GM21447 (cell line): ENCODE measurements at regions not wholly inside any gene's neighbourhood (a gene's known extent, or its start where the extent isn't known, plus 50 kb on each side); places are given as distances from the start of the nearest gene placed in this dataset.
"Not testable (repeated sequence)": the region's sequence is repeated elsewhere in the genome, so short reads cannot be mapped to it uniquely, and the experiment has no call there.

Source experiments
- ATAC-seq: cut with Tn5 transposase; IDR thresholded peaks from one replicate; pipeline ENCODE4 v1.9.1; 2021; ENCODE audit not compliant: unreplicated experiment

DNA sequence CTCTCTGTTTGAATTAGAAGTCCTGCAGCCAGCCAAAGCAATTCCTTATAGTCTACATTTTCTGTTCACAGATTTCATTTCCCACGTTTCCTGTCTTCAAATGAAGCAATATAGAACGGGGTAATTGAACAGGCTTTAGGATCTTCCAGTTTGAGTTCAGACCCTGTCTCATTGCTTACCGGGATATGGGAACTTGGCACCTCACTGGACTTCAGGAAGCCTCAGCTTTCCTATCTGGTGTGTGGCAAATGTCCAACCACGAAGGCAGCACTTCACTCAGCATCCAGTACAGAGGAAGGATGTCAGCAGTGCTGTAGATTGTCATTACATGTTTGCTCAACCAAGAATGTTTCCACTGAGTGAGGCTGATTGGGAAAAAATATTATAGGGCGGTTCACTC, 271.1 kb upstream of the ZFP42 start:
- no peak for ATAC-seq

DNA sequence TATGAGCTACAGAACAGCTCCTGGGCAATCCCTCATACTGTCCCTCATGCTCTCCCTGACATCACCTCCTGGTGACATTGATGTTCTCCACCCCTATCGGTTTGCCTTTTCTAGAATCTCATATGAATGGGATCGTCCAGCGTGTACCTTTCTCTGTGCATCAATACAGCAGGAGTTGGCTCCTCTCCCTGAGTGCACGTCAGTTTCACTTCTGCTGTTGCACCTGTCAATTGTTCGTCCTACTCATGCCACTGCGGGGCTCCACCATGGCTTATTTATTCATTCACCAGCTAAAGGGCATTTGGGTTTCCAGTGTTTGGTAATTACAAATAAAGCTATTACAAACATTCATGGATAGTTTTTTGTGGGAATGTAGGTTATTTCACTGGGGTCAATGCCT, 269.1 kb upstream of the ZFP42 start:
- no peak for ATAC-seq

DNA sequence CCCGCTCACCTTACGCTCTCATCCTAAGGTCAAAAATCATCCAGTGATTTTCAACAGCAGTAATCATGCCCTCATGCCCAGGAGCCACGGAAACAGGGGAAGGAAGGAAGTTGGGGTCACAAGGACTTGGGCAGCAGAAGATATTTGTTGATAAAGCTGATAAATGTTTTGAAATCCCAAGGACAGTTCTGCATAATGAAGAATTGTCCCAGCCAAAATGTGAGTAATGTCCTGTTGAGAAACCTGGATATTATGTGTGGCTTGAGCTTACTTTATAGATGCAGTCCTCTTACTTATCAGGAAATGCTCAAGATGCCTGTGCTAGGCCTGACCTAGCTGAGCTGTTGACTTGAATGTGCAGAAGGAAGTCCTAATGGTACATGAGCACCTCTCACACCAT, 263.0 kb upstream of the ZFP42 start:
- no peak for ATAC-seq

DNA sequence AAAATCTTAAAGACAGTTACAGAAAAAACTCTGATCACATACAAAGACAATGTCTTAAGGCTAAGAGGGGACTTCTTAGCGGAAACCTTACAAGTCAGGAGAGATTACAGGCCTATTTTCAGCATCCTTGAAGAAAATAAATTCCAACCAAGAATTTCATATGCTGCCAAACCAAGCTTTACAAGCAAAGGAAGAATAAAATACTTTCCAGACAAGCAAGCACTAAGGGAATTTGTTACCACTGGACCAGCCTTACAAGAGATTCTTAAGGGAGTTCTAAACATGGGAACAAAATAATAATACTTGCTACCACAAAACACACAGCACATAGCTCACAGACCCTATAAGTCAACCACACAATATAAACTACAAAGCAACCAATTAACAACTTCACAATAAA, 255.8 kb upstream of the ZFP42 start:
- no peak for ATAC-seq

DNA sequence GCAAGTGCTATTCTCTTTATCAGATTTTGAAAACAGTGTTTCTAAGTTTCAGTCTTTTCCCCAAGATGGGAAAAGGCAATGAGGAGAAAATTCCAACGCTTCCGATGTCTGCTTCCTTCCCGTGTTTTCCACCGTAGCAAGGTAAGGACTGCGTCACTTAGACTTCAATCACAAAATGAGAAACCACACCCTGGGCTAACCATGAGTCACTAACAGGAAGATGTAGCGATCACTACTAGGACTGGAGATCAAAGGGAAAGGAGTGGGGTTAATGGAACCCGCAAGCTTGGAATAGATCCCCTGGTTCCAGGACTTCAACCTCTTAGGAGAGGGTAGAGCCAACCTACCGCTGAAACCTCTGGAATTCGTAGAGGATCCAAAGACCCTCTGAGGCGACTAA, 250.7 kb upstream of the ZFP42 start:
- no peak for ATAC-seq

DNA sequence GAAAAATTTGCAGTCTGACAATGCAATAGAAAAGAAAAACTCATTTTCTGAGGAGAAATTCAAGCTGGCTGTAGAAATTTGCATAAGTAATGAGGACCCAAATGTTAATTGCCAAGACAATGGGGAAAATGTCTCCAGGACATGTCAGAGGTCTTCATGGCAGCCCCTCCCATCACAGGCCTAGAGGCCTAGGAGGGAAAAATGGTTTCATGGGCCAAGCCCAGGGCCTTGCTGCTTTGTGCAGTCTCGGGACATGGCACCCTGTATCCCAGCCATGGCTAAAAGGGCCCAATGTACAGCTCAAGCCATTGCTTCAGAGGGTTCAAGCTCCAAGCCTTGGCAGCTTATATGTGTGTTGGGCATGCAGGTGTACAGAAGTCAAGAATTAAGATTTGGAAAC, 244.9 kb upstream of the ZFP42 start:
- ATAC-seq, result not testable (repeated sequence)

DNA sequence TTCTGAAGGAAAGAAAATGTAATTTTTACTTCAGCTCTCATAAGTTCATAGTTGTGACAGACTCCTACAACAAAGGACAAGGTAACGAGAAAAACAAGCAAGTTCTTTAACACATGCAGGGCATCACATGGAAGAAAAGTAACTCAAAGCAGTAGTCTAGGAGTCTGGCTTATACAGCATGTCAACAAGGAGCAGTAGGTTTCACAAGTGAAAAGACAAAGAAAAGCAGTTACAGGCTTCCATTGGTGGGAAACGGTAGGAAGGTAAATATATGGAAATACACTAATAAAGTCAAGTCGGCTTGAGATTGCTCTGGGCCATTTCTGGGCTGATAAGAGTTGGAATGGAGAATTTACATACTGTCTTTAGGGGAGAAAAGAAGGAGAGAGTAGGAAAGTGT, 228.4 kb upstream of the ZFP42 start:
- ATAC-seq, result no peak

DNA sequence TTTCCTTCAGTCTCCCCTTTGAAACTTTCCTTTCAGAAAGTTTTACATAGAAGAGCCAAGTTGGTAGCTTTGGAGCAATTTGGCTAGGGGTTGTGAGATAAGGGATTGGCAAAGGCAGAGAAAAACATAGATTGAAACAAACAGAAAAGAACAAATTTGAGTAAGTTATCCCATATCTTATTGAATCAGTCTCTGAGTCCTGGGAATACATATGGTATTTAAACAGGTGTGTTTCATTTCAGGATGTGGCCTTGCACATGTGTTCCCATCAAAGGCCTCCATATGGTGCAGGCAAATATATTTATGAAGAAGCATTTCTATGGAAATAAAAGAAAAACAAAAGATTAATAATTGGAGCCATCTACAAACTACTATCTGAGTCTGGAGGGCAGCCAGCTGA, 227.9 kb upstream of the ZFP42 start:
- no peak for ATAC-seq

DNA sequence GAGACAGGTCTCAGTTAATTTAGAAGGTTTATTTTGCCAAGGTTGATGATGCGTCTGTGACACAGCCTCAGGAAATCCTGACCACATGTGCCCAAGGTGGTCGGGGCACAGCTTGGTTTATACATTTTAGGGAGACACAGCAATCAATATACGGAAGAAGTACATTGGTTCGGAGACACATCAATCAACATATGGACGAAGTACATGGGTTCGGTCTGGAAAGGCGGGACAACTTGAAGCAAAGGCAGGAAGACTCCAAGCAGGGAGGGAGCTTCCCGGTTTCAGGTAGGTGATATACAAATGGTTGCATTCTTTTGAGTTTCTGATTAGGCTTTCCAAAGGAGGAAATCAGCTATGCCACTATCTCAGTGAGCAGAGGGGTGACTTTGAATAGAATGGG, 225.2 kb upstream of the ZFP42 start:
- no peak for ATAC-seq

DNA sequence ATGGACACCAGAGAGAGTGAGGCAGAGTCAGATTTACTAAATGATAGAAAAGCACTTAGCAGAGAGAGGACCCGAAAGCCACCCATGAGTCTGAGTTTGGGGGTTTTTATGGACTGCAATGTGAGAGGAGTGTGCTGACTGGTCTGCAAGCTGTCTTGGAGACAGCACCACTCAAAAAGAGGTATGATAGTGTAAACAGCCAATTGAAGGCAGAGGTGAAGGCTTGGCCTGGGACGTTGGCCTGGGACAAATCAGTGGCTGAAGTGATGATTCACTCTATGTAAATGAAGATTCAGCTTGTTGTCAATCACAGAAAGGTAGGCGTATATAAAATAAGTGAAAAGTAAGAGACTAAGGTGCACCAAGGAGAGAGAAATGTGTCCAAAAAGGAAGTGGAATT, 217.6 kb upstream of the ZFP42 start:
- ATAC-seq, result no peak

DNA sequence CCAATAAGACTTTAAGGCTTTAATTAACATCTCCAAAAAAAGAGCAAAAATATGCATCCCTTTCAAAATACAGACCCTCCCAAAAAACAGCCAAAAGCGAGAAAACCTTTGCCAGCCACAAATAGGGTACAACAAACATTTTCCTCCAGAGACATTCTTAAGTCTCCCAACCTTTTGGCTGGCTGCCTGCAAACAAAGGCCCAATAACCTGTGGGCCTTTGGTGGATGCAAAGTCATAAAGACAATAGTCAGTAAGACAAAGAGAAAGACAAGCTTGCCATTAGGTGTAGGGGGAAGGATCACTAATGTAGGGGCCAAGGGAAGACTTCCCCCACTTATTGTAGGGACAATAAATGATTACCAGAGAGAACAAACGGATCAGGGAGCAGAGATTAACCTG, 215.5 kb upstream of the ZFP42 start:
- ATAC-seq, result no peak

DNA sequence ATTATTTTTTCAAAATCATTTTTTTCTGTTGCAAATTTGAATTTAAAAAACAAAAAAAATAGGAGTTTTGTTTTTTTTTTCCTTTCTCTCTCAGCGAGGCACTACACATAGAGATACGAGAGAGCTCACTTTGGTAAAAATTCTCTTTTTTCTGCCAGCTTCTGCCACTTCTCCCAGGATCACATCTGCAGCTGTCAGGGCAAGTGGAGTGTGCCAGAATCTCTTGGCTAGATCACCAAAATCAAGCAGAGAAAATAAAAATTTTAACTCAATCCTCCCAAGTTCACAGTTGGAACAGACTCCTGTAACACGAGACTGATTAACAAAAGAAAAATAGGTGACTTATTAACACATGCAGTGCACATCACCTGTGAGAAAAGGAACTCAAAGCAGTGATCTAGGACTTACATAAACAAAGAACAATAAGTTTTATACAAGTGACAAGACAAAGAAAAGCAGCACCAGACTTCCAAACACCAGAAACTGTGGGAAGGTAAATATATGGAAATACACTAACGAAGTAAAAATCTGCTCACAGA, 213.2 kb upstream of the ZFP42 start:
- ATAC-seq, result no peak

DNA sequence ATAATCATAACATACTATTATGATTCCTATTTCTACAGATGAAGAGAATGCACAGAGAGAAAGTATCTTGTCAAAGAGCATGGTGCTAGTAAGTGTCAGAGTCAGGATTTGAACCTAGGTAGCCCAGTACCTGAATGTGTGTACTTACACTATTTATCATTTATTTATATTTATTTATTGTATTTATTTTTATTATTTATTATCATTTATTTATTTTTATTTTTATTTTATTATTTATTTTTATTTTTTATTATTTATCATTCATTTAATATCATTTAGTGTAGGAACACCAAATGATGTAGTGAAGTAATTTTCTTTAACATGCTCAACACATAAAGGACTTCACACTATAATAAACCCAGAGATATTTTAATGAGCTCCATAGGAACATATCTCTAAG, 209.4 kb upstream of the ZFP42 start:
- no peak for ATAC-seq

DNA sequence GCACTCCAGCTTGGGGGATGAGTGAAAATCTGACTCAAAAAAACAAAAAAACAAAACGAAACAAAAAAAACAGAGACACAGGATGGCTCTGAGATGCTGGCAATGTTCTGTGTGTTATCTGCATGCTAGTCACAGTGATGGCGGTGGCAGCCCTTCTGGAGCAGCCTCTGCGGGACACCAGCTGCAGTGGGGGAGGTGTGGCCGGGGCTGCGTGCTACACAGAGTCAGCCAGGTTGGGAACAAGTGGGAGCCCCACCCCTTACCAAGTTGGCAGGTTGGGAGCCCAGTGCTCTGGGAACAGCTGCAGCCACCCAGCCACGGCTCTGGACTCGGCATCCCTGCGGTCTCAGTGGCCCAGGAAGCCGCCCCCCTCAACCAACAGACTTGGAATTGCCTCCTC, 206.5 kb upstream of the ZFP42 start:
- ATAC-seq, result no peak

DNA sequence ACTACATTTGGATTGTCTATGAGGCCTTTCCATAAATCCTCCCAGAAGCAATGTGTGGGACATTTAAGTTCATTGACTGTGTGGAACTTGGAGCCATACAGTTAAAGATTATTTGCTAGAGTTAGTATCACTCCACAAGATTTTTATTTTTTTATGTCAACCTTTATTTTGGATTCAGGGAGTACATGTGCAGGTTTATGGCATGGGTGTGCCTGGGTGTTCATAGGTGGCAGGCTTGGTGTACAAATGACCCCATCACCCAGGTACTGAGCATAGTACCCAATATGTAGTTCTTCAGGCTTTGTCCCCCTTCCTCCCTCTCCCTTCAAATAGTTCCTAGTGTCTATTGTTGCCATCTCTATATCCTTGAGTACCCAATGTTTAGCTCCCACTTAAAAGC, 199.8 kb upstream of the ZFP42 start:
- no peak for ATAC-seq

DNA sequence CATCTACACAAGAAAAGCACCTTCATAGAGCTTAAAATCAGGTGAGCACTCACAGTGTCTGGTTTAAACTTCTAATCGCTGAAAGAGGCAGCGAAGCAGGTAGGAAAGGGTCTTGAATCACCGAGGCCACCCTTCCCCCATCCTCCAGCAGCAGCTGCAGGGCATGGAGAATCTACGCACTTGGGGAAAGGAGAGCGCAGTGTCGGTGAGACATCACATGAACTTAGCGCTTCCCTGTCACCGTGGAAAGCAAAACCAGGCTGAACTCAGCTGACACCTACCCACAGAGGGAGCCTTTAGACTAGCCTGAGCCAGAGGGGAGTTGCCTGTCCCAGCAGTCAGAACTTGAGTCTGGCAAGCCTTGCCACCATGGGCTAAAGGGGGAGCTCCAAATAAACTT, 197.2 kb upstream of the ZFP42 start:
- ATAC-seq, result no peak

DNA sequence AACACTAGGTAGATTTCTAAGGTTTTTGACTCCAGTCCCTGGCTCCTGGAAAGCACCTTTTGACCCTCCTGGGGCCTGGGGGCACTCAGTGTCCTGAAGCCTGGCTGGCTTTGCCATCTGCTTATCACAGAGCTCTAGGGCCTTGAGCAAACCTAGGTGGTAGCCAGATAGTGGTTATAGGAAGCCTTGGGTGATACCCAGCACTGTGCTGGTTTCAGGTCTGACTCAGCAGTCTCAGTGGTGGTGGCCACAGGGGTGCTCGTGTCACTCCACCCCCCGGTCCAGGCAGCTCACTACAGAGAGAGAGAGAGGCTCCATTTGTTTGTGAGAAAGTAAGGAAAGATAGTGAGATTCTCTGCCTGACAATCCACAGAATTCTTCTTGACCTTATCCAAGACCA, 195.8 kb upstream of the ZFP42 start:
- ATAC-seq, result no peak

DNA sequence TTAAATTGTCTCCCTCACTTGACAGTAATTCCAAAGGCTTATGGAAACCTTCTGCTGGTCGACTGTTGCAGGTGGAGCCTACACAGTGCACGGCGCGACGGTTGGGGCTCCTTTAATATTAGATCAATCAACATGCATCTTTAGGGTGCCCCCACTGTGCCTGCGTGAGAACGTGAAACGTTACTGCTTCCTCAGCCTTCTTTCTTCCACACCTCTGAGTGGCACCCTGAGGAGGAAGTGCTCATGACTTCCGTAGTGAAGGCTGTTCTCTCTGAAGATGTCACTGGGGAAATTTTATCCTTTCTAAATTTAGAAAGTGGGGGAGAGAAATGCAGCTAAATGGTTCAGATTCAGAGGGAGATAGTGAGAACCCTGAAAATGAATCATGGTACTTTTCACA, 184.0 kb upstream of the ZFP42 start:
- no peak for ATAC-seq

DNA sequence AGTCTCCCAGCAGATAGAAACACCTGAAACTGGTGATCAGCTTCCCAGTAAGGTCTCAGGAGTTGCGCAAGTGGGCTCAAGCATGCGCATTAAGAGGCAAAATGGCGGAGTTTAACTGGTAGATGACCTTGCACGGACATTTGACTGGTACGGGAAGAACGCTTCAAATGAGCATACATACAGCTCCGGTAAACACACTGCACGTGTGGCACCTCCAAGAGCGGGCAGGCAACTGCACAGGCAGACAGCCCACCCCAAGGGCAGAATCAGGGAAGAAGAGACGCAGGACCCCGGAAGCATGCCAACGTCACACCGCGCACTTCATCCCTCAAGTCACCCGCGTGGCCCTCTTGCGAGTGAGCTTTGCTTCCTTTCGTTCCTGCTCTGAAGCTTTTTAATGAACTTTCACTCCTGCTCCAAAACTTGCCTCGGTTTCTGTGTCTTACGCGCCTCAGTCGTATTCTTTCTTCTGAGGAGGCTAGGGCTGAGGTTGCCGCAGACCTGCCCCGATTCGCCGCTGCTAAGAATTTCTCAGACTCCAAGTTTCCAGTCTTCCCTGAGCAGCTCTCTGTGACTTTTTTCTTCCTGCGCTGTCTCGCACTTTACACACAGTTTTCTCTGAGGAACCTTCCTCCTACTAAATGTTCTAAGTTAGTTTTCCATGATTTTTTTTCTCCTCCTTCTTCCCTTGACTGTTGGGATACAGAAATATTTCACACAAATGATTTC, 180.7 kb upstream of the ZFP42 start:
- ATAC-seq, result no peak

DNA sequence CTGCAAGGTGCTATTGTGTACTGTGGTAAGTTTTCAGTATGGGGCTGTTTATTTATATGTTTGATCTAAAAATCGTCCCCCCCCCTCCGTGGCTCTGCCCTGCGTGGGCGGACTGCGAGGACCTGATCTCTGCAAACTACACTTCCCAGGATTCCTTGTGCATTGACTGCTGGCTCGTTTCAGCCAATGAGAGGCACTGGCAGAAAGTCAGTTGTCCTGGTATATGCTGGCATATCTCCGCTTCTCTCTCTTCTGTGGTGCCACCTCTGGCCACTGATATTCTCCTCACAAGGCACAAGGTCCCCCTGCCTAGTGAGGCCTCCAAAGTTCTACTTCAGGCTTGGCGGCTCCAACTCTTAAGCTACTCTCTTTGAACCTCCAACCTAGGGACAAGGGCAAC, 168.8 kb upstream of the ZFP42 start:
- ATAC-seq, result no peak

DNA sequence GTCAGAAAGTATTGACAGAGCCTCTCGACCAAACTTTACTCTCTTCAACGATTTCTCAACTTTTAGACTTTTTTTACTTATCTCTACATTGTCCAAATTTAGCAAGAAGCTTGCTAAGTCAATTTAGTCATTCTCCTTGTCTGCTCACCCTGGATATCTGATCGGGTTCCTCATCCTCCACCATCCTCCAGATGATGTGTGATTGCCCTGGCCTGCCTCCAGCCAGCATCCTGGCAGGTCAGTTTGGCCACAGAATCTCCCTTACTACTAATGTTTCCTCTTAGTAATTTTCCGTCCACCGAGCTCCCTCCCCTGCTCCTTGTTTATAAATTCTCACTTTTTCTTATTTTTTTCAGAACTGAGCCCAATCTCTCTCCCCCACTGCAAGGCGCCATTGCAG, 167.9 kb upstream of the ZFP42 start:
- no peak for ATAC-seq

DNA sequence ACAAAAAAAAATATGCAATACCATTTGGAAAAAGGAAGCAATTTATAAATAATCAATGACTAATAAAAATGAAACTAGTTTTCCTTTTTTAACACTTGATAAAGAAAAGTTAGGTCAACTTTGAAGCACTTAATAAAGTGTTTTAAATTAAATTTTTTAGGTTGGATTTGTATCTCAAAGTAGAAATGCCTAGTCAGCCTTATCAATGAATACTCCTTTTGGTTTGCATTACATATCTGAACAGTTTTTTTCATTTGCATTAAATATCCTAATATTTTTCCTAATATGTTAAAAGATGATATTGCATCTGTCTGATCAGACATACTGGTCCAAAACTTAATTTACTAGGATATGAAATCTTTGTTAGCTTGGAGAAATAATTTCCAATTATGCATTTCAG, 155.8 kb upstream of the ZFP42 start:
- no peak for ATAC-seq

DNA sequence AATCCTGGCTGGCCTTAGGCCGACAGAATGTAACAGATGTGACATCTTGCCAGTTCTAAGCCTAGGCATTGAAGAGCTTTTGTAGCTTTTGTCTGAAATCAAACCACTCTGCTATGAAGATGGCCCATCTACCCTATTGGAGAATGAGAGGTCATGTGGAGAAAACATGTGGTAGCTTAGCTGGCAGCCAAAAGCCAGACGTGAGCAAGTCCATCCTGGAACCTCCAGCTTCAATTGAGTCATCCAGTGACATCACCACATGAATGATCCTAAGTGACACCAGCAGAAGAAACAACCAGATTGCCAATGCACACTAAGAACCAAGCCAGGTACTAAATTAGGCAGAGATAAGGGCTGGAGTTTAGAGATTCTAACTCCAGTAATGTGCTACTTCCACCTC, 154.8 kb upstream of the ZFP42 start:
- no peak for ATAC-seq
